A549 (cell line): ENCODE measurements at regions not wholly inside any gene's neighbourhood (a gene's known extent, or its start where the extent isn't known, plus 50 kb on each side); places are given as distances from the start of the nearest gene placed in this dataset.

ENCODE experiments used
- EP300 ChIP-seq, 2 experiments: fragments of >200 bp; sonication (Bioruptor Twin); formaldehyde crosslinking; IDR thresholded peaks; 2 replicates in 1 of 2; 3 replicates in 1 of 2; pipeline ENCODE4 v1.6.1; 2016 to 2017
- HOXB13 ChIP-seq: fragments of 250-450 bp; sonication (Bioruptor Pico); IDR thresholded peaks from 2 replicates; pipeline ENCODE4 v1.5.0; 2020; ENCODE audit warnings: low read depth, mild to moderate bottlenecking, moderate library complexity
- JUN ChIP-seq, 2 experiments: fragments of >200 bp; sonication (Bioruptor Twin); formaldehyde crosslinking; IDR thresholded peaks; 2 replicates in 1 of 2; 3 replicates in 1 of 2; pipeline ENCODE4 v1.6.1; 2016 to 2017
- MAFK ChIP-seq: fragments of 450-650 bp; IDR thresholded peaks from 2 replicates; pipeline ENCODE4 v1.6.1; 2014; ENCODE audit not compliant: partially characterized antibody
- NFE2L2 ChIP-seq: fragments of 150-350 bp; conservative IDR thresholded peaks from 2 replicates; pipeline ENCODE4 v1.6.1; 2014; ENCODE audit warnings: low read length
- PHF8 ChIP-seq: fragments of 200-600 bp; sonication (generic); IDR thresholded peaks from 2 replicates; pipeline ENCODE4 v1.6.1; 2016; ENCODE audit warnings: low read depth, mild to moderate bottlenecking, antibody characterized with exemption, moderate library complexity, borderline replicate concordance
- POLR2A ChIP-seq: IDR thresholded peaks from 2 replicates; pipeline ENCODE4 v1.6.1; 2012; ENCODE audit warnings: mild to moderate bottlenecking, low read length
- RCOR1 ChIP-seq: fragments of 150-350 bp; IDR thresholded peaks from 2 replicates; pipeline ENCODE4 v1.6.1; 2014; ENCODE audit warnings: antibody characterized with exemption, low read length, low read depth
- USF2 ChIP-seq: fragments of 450-650 bp; IDR thresholded peaks from 2 replicates; pipeline ENCODE4 v1.6.1; 2014; ENCODE audit warnings: antibody characterized with exemption
- TF ChIP-seq, protein P1 (sequence below): fragments of >200 bp; sonication (Bioruptor Twin); formaldehyde crosslinking; IDR thresholded peaks from 3 replicates; pipeline ENCODE4 v1.5.1; 2016
- TF ChIP-seq, protein P2 (sequence below): fragments of 200-600 bp; sonication (generic); IDR thresholded peaks from 2 replicates; pipeline ENCODE4 v1.6.1; 2016; ENCODE audit warnings: antibody characterized with exemption, mild to moderate bottlenecking, moderate library complexity
- TF ChIP-seq, protein P3 (sequence below): IDR thresholded peaks from 2 replicates; pipeline ENCODE4 v1.6.1; 2012

- TF ChIP-seq USF2 (no peak; the same call in 1 of the 2 replicates), POLR2A (no peak), JUN (IDR thresholded peaks at IDR 0.05) (no peak; a peak in 1 of 5 replicates), NFE2L2 (peak; percentile 80), PHF8 (no peak), MAFK (peak; percentile 75), RCOR1 (no peak), HOXB13 (CRISPR knock-in tag) (no peak), EP300 (IDR thresholded peaks at IDR 0.05) (no peak)
- TF ChIP-seq, protein P1, sequence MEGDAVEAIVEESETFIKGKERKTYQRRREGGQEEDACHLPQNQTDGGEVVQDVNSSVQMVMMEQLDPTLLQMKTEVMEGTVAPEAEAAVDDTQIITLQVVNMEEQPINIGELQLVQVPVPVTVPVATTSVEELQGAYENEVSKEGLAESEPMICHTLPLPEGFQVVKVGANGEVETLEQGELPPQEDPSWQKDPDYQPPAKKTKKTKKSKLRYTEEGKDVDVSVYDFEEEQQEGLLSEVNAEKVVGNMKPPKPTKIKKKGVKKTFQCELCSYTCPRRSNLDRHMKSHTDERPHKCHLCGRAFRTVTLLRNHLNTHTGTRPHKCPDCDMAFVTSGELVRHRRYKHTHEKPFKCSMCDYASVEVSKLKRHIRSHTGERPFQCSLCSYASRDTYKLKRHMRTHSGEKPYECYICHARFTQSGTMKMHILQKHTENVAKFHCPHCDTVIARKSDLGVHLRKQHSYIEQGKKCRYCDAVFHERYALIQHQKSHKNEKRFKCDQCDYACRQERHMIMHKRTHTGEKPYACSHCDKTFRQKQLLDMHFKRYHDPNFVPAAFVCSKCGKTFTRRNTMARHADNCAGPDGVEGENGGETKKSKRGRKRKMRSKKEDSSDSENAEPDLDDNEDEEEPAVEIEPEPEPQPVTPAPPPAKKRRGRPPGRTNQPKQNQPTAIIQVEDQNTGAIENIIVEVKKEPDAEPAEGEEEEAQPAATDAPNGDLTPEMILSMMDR, result no peak
- TF ChIP-seq, protein P2, sequence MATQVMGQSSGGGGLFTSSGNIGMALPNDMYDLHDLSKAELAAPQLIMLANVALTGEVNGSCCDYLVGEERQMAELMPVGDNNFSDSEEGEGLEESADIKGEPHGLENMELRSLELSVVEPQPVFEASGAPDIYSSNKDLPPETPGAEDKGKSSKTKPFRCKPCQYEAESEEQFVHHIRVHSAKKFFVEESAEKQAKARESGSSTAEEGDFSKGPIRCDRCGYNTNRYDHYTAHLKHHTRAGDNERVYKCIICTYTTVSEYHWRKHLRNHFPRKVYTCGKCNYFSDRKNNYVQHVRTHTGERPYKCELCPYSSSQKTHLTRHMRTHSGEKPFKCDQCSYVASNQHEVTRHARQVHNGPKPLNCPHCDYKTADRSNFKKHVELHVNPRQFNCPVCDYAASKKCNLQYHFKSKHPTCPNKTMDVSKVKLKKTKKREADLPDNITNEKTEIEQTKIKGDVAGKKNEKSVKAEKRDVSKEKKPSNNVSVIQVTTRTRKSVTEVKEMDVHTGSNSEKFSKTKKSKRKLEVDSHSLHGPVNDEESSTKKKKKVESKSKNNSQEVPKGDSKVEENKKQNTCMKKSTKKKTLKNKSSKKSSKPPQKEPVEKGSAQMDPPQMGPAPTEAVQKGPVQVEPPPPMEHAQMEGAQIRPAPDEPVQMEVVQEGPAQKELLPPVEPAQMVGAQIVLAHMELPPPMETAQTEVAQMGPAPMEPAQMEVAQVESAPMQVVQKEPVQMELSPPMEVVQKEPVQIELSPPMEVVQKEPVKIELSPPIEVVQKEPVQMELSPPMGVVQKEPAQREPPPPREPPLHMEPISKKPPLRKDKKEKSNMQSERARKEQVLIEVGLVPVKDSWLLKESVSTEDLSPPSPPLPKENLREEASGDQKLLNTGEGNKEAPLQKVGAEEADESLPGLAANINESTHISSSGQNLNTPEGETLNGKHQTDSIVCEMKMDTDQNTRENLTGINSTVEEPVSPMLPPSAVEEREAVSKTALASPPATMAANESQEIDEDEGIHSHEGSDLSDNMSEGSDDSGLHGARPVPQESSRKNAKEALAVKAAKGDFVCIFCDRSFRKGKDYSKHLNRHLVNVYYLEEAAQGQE, result peak; percentile 82
- TF ChIP-seq, protein P3, sequence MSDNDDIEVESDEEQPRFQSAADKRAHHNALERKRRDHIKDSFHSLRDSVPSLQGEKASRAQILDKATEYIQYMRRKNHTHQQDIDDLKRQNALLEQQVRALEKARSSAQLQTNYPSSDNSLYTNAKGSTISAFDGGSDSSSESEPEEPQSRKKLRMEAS, result no peak; the same call in 1 of the 2 replicates
These were observed 117.5 kb downstream of the CEBPB start for GRCh38 chr20:50308166-50308512.
